ENCODE measurements at regions not wholly inside any gene's neighbourhood (a gene's known extent, or its start where the extent isn't known, plus 50 kb on each side); places are given as distances from the start of the nearest gene placed in this dataset.

DNA sequence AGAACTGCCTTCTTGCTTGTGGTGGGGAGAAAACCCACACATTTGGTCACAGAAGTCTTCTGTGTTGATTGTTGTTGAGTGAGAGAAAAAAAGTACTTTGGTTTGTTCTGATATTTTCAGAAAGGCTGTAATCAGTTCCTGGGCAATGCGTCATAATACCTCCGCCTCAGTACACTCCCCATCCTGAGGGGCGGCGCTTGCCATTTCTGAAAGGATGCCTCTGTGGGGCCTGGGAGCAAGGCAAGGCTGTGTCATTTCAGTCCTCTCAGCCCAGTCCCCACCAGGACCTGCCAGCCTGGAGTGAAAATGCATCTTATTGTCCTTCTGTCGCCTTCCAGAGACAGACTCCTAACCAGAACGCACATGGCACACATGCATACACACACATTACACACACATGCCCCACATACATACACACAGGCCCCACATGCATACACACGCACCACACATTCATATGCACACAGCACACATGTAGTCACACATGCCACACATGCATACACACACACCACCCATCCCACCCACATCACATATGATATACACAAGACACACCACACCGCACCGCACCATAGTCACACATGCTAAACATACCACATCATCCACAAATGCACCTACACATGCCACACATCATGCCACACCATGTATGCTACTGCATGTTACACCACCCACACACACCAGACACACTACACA, 90.0 kb downstream of the CXCL12 start:
- Histone ChIP-seq H3K36me3 (ENCODE audit: control insufficient read depth, insufficient read depth, low read length) (no peaks in the 10 kb centered on the region), H3K4me3 (ENCODE audit: low read depth, low read length) (no peak overlapping the region), H3K27me3 (ENCODE audit: control insufficient read depth, insufficient read depth, low read length) (no peaks in the 10 kb centered on the region)
- ChIA-PET POLR2A (no interaction called here), CTCF (no interaction called here)
- DNase-seq (ENCODE audit: low read depth): no peak
- TF ChIP-seq, protein P1, sequence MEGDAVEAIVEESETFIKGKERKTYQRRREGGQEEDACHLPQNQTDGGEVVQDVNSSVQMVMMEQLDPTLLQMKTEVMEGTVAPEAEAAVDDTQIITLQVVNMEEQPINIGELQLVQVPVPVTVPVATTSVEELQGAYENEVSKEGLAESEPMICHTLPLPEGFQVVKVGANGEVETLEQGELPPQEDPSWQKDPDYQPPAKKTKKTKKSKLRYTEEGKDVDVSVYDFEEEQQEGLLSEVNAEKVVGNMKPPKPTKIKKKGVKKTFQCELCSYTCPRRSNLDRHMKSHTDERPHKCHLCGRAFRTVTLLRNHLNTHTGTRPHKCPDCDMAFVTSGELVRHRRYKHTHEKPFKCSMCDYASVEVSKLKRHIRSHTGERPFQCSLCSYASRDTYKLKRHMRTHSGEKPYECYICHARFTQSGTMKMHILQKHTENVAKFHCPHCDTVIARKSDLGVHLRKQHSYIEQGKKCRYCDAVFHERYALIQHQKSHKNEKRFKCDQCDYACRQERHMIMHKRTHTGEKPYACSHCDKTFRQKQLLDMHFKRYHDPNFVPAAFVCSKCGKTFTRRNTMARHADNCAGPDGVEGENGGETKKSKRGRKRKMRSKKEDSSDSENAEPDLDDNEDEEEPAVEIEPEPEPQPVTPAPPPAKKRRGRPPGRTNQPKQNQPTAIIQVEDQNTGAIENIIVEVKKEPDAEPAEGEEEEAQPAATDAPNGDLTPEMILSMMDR (IDR thresholded peaks at IDR 0.05; ENCODE audit: insufficient read depth, low read depth, low read length): no peak

DNA sequence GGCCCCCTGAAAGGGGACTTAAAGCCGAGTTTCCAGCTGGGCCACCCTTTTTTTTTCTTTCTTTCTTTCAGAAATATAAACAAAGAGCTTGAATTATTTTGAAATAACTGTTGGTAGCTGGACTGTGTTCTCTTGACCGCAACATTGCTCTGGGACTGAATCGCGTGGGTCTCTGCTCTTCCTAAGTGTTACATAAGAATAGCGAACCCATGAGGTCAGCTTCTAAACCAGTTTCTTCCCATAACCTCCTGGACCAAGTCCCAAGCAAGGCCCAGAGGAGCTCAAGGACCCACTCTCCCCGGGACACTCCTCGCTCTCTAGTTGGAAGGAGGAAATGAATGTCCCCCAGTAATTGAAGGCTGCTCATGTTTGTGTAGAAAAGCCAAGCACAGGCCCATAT, 91.1 kb downstream of the CXCL12 start:
- POLR2A ChIA-PET: interaction anchor here (0.7 kb wide), 2 partner anchors 429 to 495 kb away, joined by 5 read pairs; no protein-coding TSS in a partner anchor
- no peaks in the 10 kb centered on the region for H3K36me3 ChIP-seq (ENCODE audit: control insufficient read depth, insufficient read depth, low read length)
- H3K4me3 ChIP-seq (ENCODE audit: low read depth, low read length): no peak overlapping the region

DNA sequence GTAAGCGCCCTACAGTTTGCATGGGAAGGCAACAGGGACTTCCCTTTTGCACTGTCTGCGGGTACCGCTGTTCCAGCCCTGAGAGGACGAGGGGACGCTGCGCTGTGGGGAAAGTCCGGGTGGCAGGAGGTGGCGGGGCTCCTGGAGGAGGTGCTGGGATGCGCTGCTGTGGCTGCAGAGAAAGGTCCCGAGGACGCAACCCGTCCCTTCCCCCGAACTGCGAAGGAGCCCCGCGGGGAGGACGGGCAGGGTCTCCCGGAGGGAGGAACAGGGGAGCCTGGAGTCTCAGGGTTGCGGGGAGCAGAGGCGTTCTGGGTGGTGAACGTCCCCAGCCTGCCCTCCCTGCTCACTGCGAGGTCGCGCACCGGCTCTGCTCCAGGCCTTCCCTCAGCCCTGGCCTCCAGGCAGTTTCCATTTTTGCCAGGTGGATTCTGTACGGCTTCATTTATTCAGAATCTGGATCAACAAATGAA, 91.6 kb downstream of the CXCL12 start:
- POLR2A ChIA-PET: no interaction called here
- CTCF ChIA-PET: interaction anchor here (0.6 to 0.8 kb wide), 2 partner anchors 562 to 569 kb away, joined by 3 read pairs; no protein-coding TSS in a partner anchor
- TF ChIP-seq, protein P1 (IDR thresholded peaks at IDR 0.05; ENCODE audit: insufficient read depth, low read depth, low read length): no peak
- no peak for DNase-seq (ENCODE audit: low read depth)
- no peak overlapping the region for H3K4me3 ChIP-seq (ENCODE audit: low read depth, low read length)
- H3K27me3 ChIP-seq (ENCODE audit: control insufficient read depth, insufficient read depth, low read length): no peaks in the 10 kb centered on the region
- H3K36me3 ChIP-seq (ENCODE audit: control insufficient read depth, insufficient read depth, low read length): no peaks in the 10 kb centered on the region

More for the DNA sequence above, 91.1 kb downstream of the CXCL12 start:
- CTCF ChIA-PET: interaction anchor here (0.8 kb wide), 1 partner anchor 568 kb away, joined by 3 read pairs; no protein-coding TSS in a partner anchor
- DNase-seq (ENCODE audit: low read depth): peak; percentile 21
- TF ChIP-seq, protein P1 (IDR thresholded peaks at IDR 0.05; ENCODE audit: insufficient read depth, low read depth, low read length): no peak
- H3K27me3 ChIP-seq (ENCODE audit: control insufficient read depth, insufficient read depth, low read length): no peaks in the 10 kb centered on the region

DNA sequence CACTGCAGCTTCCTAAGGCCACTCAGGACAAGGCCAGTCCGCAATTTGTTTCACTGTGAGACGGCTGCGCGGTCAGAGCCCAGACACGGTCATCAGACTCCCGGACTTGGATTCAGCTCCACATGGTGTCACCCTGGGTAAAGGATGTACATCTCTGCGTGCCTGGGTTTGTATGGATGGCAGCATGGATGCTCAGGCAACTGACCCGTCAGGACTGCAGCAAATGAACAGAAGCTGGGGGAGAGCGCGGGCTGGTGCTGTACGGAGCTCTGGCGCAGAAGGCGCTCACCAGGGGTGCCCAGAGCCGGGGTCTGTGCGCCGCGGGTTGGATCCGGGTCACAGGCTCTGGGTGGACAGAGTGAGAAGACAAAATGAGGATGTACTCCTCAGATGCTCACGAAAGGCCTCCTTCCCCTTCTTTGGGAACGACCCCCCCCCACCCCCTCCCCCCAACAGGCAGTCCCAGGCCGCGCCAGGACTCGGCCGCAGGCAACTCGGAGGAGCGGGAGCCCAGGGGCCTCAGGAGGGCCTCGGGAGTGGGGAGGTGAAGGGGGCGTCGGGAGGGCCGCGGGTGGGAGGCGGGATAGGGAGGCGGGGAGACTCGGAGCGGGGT, 92.4 kb downstream of the CXCL12 start:
- Histone ChIP-seq H3K27me3 (ENCODE audit: control insufficient read depth, insufficient read depth, low read length) (no peaks in the 10 kb centered on the region), H3K36me3 (ENCODE audit: control insufficient read depth, insufficient read depth, low read length) (no peaks in the 10 kb centered on the region), H3K4me3 (ENCODE audit: low read depth, low read length) (no peak overlapping the region)
- CTCF ChIA-PET: interaction anchor here (1.2 to 1.9 kb wide), 2 partner anchors 14 to 602 kb away, joined by 4 to 7 read pairs; no protein-coding TSS in a partner anchor
- POLR2A ChIA-PET: no interaction called here
- TF ChIP-seq, protein P1 (IDR thresholded peaks at IDR 0.05; ENCODE audit: insufficient read depth, low read depth, low read length): no peak
- no peak for DNase-seq (ENCODE audit: low read depth)

DNA sequence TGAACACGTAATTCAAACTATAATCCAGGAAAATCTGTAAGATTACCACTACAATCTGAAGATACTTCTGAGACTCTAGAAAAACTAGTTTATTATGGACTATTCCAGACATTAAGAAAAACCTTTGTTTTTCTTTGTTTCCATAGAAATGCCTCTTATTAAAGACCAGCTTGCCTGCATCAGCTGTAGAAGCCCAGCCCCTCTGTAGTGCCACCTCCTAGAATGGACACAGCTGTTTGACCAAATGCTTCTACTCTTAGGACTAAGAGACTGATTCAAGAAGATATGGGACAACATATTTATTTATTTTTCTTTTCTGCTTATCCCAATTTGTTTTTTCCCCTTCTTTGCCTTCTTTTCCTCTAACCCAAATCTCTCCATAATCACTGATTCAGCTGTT, 93.8 kb downstream of the CXCL12 start:
- H3K36me3 ChIP-seq (ENCODE audit: control insufficient read depth, insufficient read depth, low read length): no peaks in the 10 kb centered on the region
- no peak overlapping the region for H3K4me3 ChIP-seq (ENCODE audit: low read depth, low read length)
- TF ChIP-seq, protein P1 (IDR thresholded peaks at IDR 0.05; ENCODE audit: insufficient read depth, low read depth, low read length): no peak
- no peak for DNase-seq (ENCODE audit: low read depth)
- H3K27me3 ChIP-seq (ENCODE audit: control insufficient read depth, insufficient read depth, low read length): no peaks in the 10 kb centered on the region
- CTCF ChIA-PET: interaction anchor here (1.2 to 1.9 kb wide), 4 partner anchors 13 to 601 kb away, joined by 3 to 7 read pairs (median 4); no protein-coding TSS in a partner anchor
- POLR2A ChIA-PET: no interaction called here
